ENCODE measurements at regions not wholly inside any gene's neighbourhood (a gene's known extent, or its start where the extent isn't known, plus 50 kb on each side); places are given as distances from the start of the nearest gene placed in this dataset.
A peak's percentile ranks its signal among the peaks of the same experiment; 100 is the strongest.
"Not testable (repeated sequence)": the region's sequence is repeated elsewhere in the genome, so short reads cannot be mapped to it uniquely, and the experiment has no call there.

GRCh38 chr16:88274126-88274750, 108.5 kb upstream of the ZNF469 start:
- not testable (repeated sequence) for DNase-seq

GRCh38 chr16:88274847-88275246, 107.9 kb upstream of the ZNF469 start:
- no peak for DNase-seq

- DNase-seq, result not testable (repeated sequence)
Measured at GRCh38 chr16:88275336-88276122, 107.2 kb upstream of the ZNF469 start.

GRCh38 chr16:88276123-88276588, 106.6 kb upstream of the ZNF469 start:
- not testable (repeated sequence) for DNase-seq

- DNase-seq, result no peak
Measured at GRCh38 chr16:88276591-88276990, 106.2 kb upstream of the ZNF469 start.

- DNase-seq, result no peak
Measured at GRCh38 chr16:88279998-88280397, 102.8 kb upstream of the ZNF469 start.

GRCh38 chr16:88281858-88282563, 100.7 kb upstream of the ZNF469 start:
- DNase-seq, result no peak

- no peak for DNase-seq
Measured at GRCh38 chr16:88282564-88283395, 100.0 kb upstream of the ZNF469 start.

GRCh38 chr16:88283596-88283995, 99.2 kb upstream of the ZNF469 start:
- DNase-seq, result no peak

- no peak for DNase-seq
Measured at GRCh38 chr16:88284101-88284500, 98.7 kb upstream of the ZNF469 start.

- no peak for DNase-seq
Measured at GRCh38 chr16:88284626-88285513, 97.9 kb upstream of the ZNF469 start.

GRCh38 chr16:88285514-88285822, 97.3 kb upstream of the ZNF469 start:
- DNase-seq, result no peak

GRCh38 chr16:88286301-88286923, 96.3 kb upstream of the ZNF469 start:
- no peak for DNase-seq

GRCh38 chr16:88287219-88287618, 95.5 kb upstream of the ZNF469 start:
- DNase-seq, result peak; percentile 8

- DNase-seq, result no peak
Measured at GRCh38 chr16:88288303-88288702, 94.5 kb upstream of the ZNF469 start.

GRCh38 chr16:88289001-88289400, 93.8 kb upstream of the ZNF469 start:
- no peak for DNase-seq

- DNase-seq, result no peak
Measured at GRCh38 chr16:88289561-88289960, 93.2 kb upstream of the ZNF469 start.

GRCh38 chr16:88289968-88290401, 92.8 kb upstream of the ZNF469 start:
- no peak for DNase-seq

- no peak for DNase-seq
Measured at GRCh38 chr16:88290850-88291830, 91.6 kb upstream of the ZNF469 start.

Data from stimulated activated CD4-positive, alpha-beta T cell treated with anti-CD3 and anti-CD28 coated beads, Interleukin-4, amount 100 ng/mL, for 24 hours (primary cell).